Cerebellar nuclear complex (tissue), 1 donor: ENCODE measurements at regions not wholly inside any gene's neighbourhood (a gene's known extent, or its start where the extent isn't known, plus 50 kb on each side); places are given as distances from the start of the nearest gene placed in this dataset.

Experiments used
- DNase-seq, 2 experiments: peaks; one replicate each; lab custom pipeline; 2025; lab: John Stamatoyannopoulos, UW

GRCh38 chr7:121525155-121525819 lies 129.2 kb upstream of the FAM3C start:
- no peak for DNase-seq

DNA sequence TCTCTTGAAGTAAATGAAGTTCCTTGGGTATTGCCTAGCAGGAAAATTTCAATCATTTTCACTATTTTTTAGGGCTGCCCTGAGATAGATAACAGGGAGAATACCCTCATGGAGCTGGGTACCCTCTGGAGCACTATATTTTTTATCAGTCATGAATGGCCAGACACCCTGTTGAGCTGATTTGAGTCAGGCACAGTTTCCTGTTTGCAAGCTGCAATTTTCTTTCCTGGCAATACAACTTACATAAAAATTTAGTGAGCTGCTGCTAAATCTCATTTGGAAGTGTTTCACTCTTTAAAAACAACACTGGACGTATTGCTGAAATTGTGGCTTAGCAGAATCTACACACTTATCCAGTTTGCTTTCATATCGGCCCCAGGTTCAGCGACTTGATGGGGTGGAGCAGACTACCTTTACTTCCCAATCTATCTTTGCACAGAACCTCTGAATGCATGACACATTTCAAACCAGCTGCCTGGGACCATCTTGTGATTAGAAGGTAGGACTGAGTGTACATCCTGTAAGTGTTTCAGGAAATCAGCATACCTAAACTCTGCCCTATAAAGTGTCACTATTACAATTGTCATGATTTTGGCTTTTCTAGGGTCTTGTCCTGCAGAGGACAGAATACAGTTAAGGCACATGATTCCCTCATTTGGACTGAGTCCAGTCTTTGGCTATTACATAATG lies 125.7 kb upstream of the FAM3C start:
- DNase-seq, result no peak

DNA sequence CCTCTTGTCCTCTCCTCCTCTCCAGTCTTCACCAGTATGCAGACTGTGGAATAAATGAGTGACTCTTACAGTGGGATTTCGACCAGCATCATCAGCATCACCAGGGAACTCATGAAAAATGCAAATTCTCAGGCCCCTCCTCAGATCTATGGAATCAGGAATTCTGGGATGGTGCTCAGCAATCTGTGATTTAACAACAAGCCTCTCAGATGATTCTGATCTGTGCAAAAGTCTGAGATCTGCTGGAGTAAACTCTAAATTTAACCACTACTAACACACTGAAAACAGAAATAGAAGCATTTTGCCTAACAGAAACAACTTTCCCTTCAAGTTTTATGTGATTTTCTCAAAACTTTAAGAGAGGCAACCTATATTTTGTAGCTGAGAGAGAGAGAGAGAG lies 124.8 kb upstream of the FAM3C start:
- no peak for DNase-seq

DNA sequence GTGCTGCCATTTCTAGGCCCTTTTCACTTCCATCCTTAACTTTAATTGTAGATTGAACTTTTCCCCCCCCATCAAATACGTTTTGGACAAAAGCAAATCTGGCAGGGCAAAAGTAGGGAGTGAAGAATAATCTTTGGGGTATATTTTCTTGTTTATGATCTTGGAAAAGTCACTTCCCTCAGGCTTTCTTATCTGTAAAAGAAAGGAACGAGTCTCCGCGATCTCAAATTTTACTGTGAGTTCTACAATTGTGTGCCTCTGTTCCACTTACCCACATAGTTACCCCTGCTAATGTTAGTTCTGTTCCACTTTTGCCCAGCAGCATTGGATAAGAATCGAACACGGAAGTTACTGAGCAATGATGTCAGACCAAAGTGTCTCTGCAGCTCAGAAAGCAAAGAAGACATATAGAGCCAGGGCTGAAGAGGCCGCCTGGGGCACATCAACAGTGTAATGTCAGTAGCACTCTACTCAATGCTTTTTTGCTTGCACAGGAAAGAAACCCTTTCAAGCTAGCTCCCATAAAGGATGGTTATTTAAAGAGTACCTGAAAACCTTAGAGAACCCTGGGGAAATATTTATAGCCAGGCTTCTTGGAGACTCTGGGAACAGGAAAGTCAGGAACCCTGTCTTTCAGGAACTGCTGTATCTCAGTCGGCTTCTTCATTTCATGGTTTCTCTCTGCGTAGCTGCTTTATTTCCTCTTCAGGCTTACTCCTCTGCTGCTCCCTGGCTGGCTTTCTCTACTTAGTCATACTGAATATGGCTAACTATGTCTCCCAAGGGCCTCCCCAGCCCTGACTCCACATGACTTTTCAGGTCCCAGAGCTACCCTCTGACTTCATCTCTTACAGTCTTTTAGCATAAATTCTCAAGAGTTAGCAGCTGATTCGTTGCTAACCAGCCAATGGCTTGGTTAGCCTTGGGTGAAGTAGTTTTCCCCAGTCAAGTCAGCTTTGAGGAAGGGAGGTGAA lies 123.7 kb upstream of the FAM3C start:
- DNase-seq, result no peak

GRCh38 chr7:121517591-121517990 lies 121.5 kb upstream of the FAM3C start:
- DNase-seq, result no peak

- no peak for DNase-seq
Observed at GRCh38 chr7:121516821-121517220, 120.7 kb upstream of the FAM3C start.

DNA sequence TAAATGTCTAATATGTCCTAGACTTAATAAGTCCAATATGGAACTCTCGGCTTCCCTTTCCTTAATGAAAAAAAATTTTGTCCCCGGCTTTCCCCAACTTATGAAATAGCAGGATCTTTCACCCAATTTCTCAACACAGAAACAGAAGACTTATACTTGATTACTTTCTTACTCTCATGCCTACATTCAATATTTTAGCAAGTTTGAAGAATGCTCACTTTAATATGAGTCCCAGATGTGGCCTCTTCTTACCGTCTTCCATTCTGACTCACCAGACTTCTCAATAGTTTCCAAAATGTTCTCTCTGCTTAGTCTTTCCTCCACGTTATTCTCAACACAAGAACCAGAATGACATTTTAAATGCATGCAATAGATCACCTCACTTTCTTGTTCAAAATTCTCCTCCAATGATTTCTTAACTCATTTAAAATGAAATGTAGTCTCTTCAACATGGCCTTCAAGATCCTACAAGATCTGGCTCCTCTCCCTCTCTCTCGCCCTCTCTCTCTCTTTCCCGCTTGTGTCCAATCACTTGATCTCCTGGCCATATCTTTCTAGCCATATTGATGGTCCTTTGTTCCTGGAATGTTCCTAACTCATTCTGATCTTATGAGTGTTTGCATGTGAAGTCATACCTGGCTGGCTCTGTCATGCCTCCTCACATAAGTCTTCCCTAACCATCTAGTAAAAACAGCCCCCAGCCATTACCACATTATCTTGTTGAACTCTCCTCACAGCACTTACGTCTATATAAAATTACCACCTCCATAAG lies 119.7 kb upstream of the FAM3C start:
- DNase-seq, result no peak

- no peak for DNase-seq
Observed at GRCh38 chr7:121515229-121515628, 119.1 kb upstream of the FAM3C start.

DNA sequence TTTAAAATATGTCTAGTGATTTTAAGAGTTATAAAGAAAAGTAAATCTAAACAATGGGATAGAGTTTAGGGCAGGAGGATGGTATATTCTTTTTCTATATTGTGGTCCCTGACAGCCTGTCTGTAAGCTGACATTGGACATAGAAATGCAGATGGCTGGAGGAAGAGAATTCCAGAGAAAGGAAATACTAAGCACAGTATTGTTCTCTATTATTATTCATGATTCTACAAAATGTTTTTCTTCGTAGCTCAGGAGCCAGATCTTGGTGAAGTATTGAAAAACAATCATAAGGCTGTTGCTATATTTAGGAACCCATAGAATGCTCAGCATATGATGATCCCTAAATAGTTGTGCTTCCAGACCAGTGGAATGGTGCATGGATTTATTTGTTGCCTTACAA lies 117.0 kb upstream of the FAM3C start:
- no peak for DNase-seq

GRCh38 chr7:121510858-121511482 lies 114.9 kb upstream of the FAM3C start:
- DNase-seq, result no peak

- DNase-seq, result no peak
Observed at GRCh38 chr7:121510302-121510701, 114.2 kb upstream of the FAM3C start.

GRCh38 chr7:121505540-121506182 lies 109.6 kb upstream of the FAM3C start:
- no peak for DNase-seq

- no peak for DNase-seq
Observed at GRCh38 chr7:121505021-121505420, 108.9 kb upstream of the FAM3C start.

- no peak for DNase-seq
Observed at GRCh38 chr7:121504482-121504881, 108.4 kb upstream of the FAM3C start.

GRCh38 chr7:121503730-121504129 lies 107.6 kb upstream of the FAM3C start:
- no peak for DNase-seq

GRCh38 chr7:121503039-121503438 lies 106.9 kb upstream of the FAM3C start:
- DNase-seq, result no peak

DNA sequence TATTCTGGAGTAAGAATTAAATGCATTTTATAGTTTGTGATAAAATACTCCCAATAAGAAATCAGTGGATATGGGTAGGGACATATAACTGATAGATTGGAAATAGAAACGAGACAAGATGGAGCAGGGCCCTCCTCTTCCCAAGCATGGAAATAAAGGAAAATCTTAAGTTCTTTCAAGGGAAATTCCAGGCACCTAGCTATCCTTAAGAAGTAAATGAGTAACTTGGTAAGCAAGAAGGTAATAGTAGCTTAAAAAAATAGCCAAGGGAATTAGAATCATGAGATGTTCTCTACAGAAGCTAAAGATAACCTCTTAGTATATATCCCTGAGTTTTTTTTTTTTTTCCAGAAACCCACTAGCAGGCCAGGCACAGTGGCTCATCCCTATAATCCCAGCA lies 105.5 kb upstream of the FAM3C start:
- no peak for DNase-seq

DNA sequence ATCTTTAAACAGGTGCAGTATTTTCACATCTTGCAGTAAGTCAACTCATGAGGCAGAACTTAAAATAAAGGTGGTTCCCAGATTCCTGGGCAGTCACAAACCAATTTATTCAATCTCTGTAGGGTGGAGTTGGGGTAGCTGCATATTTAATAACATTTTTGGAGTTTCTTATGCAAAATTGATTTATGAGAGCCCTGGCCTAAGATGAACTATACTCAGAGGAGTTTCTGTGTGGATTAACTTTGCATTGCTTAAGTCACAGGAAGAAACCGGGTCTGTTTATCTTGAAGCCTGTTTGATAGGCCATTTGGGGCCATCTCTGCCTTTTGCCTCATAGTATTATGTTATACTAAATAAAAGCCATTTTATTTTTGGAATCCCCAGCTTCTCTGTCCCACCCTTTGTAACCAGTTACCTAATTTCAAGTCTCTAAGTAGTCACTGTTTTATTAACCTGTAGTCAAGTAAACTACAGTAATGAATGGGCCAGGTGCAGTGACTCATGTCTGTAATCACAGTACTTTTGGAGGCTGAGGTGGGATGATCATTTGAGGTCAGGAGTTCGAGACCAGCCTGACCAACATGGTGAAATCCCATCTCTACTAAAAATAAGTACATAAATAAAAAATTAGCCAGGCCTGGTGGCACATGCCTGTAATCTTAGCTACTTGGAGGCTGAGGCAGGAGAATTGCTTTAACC lies 104.4 kb upstream of the FAM3C start:
- DNase-seq, result no peak

DNA sequence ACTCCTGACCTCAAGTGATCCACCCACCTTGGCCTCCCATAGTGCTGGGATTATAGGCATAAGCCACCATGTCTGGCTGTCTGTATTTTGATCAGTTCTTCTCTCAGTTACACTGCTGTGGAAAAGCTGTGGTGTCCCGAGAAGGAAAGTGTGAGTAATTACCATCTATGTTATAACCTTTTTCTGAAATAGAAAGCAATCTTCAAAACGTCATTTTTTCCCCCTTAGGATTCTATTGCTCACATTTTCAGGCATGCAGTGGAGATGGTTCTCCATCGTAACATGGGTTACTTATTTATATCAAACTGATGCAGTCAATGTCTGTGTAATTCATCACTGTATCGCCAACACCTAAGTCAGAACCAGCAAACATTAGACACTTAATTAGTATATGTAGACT lies 103.5 kb upstream of the FAM3C start:
- no peak for DNase-seq

DNA sequence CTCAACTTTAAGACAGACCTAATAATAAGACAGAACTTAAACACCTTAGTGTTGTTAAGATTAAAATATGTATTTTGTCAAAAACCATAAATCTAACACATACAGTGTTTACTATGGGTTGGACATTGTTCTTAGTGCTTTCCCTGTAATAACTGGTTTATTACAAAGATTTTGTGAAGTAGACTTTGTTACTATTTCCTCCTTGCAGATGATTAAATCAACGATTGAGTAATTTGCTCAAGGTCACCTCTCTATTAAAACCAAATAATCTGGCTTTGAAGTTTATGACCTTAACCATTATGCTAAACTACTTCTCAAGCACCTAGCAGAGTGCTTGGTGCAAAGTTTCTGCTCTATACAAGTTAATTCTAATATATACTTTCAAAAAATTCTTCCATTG lies 102.7 kb upstream of the FAM3C start:
- DNase-seq, result no peak
